HG02642 (cell line): ENCODE measurements at regions not wholly inside any gene's neighbourhood (a gene's known extent, or its start where the extent isn't known, plus 50 kb on each side); places are given as distances from the start of the nearest gene placed in this dataset.
"Not testable (repeated sequence)": the region's sequence is repeated elsewhere in the genome, so short reads cannot be mapped to it uniquely, and the experiment has no call there.

ENCODE experiments used
- ATAC-seq: cut with Tn5 transposase; IDR thresholded peaks from one replicate; pipeline ENCODE4 v1.9.1; 2021; ENCODE audit warnings: mild to moderate bottlenecking; ENCODE audit not compliant: unreplicated experiment, poor library complexity

DNA sequence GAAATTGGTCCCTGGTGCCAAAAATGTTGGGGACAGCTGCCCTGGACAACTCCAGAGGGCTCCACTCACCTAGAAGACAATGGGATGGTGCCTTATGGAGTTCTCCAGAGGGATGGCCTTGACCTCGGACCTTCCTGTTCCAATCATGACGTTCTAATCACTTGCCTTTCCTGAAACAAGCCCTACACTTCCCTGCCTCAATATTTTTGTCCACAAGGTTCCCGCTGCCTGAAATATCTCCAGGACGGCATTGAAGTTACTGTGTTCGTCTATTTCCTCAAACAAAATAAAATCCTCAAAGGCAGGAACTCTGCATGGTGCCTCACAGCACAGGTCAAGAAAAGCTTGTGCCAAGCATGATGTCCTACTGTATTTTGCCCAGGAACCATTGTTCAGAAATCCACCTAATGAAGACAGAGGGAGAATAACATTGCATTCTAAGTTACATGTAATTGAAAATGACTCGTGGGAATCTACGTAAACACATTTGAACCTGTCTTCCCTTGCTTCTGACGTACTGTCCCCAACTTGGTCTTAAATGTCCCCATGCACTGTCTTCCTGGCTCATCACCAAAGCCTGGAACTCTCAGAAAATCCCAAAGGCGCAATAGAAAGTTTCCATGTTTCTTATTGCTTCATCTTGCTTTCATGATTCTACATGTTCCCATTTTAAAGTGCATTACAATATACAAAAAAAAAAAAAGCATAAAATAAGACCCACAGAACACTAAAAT, 342.3 kb upstream of the NRP1 start:
- ATAC-seq: no peak

GRCh38 chr10:33674986-33675599, 340.6 kb upstream of the NRP1 start:
- no peak for ATAC-seq

GRCh38 chr10:33674491-33674890, 340.0 kb upstream of the NRP1 start:
- ATAC-seq: no peak

- ATAC-seq: no peak
Observed at GRCh38 chr10:33673839-33674415, 339.5 kb upstream of the NRP1 start.

GRCh38 chr10:33669904-33670303, 335.4 kb upstream of the NRP1 start:
- ATAC-seq: no peak

- no peak for ATAC-seq
Observed at GRCh38 chr10:33666686-33667480, 332.4 kb upstream of the NRP1 start.

DNA sequence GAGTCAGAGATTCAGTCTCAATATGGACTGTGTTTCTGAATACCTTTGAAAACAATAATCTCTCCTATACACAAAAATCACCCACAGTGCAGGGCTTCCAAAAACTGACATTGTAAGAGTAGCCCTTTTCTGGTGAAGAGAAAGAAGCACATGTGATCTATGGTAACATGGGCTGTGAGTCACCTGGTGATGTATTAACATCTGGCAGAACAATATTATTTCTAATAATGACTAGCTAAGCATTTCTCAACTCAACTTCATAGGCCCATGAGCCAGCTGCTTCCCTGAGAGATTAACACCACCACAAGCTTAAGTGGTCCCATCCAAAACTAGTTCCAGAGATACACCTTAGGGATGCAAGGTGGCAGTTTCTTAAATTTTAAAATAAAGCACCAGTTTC, 331.0 kb upstream of the NRP1 start:
- no peak for ATAC-seq

DNA sequence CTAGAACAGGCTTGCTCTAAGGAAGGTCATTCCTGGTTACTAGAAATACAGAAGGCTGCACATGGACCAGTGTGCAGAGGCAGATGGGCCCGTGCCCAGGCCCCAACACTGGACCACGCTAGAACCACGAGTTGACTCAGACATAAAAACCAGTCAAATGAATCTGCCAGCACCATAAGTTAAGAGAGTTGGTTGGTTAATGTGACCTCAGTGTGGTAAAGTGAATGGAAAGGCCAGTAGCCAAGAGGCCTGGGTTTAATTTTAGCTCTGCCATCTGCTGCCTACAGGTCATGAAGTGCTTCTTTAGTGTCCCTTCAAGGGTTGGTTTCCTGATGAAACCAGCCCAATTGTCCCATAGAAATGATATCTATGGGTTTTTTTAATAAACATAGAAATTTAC, 329.6 kb upstream of the NRP1 start:
- ATAC-seq: no peak

- ATAC-seq: no peak
Observed at GRCh38 chr10:33661580-33662336, 327.3 kb upstream of the NRP1 start.

DNA sequence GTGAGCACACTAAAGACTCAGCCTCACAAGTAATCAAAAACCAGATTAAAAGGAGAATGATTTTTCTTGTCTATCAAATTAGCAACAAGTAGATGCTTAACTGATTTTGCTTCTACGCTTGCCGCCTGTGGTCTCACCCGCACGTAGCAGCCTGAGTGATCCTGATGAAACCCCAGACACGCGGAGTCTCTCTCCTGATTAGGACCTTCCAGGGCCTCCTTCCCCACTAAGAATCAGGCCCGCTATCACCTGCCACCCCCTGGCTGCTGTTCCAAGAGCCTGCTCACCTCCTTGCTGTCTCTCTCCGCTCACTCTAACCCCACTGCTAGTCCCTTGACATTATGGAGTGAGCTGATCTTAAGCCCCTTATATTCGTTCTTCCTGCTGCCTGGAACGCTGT, 325.9 kb upstream of the NRP1 start:
- no peak for ATAC-seq

DNA sequence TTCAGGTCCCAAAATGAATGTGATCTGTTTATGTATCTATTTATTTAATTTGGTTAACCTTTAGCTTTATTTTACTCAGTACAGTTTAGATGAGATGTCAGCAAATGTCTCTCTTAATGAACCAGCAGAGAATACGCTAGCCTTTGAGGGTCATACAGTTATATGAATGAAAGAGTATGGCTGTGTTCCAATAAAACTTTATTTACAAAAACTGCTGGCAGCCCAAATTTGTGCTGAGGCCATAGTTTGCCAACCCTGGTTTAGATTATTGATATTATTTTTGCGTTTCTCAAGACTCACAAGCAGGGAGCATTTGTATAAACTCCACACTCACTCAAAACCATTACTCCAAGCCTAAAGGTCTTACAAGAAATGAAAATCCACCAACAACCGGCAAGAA, 323.4 kb upstream of the NRP1 start:
- no peak for ATAC-seq

GRCh38 chr10:33657154-33657908, 322.9 kb upstream of the NRP1 start:
- no peak for ATAC-seq

GRCh38 chr10:33655921-33656320, 321.5 kb upstream of the NRP1 start:
- ATAC-seq: no peak

DNA sequence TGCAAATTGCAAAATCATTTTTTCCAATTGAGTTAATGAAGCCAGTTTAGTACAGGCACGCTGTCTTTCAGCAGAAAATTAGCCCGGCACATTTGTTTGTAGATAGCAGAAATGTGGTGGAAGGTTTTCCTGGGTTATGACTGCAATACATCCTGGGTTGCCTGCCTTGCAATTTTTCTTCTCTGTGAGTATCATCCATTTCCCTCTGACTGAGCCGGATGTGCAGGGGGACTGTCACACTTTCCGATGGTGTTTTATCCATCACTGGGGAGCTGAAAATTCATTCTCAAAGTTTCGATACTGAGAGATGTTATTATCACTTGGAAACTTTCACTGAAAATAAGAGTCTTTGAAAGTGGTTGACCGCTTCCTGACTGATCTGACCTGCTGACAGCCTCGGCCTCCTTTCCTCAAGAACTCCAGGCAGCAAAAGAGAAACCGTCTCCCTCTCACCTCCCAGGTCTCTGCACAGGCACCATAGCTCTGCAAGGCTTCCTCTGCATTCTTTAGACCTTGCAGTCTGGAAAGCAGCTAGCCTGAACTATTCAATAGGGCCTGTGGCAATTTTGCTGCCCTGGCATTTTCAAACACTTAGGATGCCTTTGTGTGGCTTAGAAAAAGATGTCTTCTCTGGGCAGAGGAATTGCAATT, 320.8 kb upstream of the NRP1 start:
- ATAC-seq: no peak

DNA sequence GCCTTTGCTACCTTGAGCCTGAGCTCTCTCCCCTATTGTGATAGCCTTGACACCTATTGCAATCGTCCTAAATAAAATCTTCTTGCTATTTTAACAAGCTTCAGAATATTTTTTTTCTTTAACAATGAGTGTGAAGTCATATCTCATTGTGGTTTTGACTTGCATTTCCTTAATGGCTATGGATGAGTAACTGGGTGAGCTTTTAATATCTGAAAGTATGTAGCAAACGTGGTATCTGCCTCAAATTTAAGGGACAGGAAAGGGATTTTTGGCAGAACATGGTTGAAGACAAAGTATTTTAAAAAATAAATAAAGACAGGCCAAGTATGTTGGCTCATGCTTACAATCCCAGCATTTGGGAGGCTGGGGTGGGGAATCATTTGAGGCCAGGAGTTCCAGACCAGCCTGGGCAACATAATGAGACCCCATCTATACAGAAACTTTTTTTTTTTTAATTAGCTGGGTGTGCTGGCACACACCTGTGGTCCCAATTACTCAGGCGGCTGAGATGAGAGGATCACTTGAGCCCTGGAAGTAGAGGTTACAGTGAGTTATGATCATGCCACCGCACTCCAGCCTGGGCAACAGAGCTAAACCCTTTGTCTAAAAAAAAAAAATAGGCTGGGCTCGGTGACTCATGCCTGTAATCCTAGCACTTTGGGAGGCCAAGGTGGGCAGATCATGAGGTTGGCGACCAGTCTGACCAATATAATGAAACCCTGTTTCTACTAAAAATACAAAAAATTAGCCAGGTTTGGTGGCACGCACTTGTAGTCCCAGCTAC, 319.3 kb upstream of the NRP1 start:
- no peak for ATAC-seq

DNA sequence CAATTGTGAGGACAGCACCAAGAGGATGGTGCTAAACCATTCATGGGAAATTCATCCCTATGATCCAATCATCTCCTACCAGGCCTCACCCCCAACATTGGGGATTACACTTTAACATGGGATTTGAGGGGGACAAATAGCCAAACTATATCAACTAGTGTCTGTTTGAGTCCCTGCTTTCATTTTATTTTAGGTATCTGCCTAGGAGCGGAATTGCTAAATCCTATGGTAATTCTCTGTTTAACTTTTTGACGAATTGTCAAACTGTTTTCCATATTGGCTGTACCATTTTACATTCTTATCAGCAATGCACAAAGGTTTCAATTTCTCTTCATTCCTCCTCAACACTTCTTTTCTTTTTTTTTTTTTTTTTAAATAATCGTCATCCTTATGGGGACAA, 318.4 kb upstream of the NRP1 start:
- ATAC-seq: no peak

- ATAC-seq: not testable (repeated sequence)
Observed at GRCh38 chr10:33650131-33650530, 315.7 kb upstream of the NRP1 start.

GRCh38 chr10:33643042-33643441, 308.6 kb upstream of the NRP1 start:
- no peak for ATAC-seq
